Thyroid gland (tissue), 4 donors: ENCODE measurements at regions not wholly inside any gene's neighbourhood (a gene's known extent, or its start where the extent isn't known, plus 50 kb on each side); places are given as distances from the start of the nearest gene placed in this dataset.

Experiments
- CTCF ChIP-seq, 6 experiments: fragments of 200-600 bp in 3 of 6; fragments of 450-650 bp in 3 of 6; sonication (generic) in 3 of 6; IDR thresholded peaks; one replicate each; pipeline ENCODE4 v1.5.1; 2016 to 2019; ENCODE audit warnings: antibody characterized with exemption in 6 of 6, mild to moderate bottlenecking in 2 of 6, inconsistent platforms in 1 of 6, moderate library complexity in 1 of 6
- POLR2A ChIP-seq, 2 donors: fragments of 450-650 bp; IDR thresholded peaks; one replicate each; pipeline ENCODE4 v1.6.1; 2017; ENCODE audit warnings: antibody characterized with exemption in 2 of 2, mild to moderate bottlenecking in 2 of 2, moderate library complexity in 1 of 2

DNA sequence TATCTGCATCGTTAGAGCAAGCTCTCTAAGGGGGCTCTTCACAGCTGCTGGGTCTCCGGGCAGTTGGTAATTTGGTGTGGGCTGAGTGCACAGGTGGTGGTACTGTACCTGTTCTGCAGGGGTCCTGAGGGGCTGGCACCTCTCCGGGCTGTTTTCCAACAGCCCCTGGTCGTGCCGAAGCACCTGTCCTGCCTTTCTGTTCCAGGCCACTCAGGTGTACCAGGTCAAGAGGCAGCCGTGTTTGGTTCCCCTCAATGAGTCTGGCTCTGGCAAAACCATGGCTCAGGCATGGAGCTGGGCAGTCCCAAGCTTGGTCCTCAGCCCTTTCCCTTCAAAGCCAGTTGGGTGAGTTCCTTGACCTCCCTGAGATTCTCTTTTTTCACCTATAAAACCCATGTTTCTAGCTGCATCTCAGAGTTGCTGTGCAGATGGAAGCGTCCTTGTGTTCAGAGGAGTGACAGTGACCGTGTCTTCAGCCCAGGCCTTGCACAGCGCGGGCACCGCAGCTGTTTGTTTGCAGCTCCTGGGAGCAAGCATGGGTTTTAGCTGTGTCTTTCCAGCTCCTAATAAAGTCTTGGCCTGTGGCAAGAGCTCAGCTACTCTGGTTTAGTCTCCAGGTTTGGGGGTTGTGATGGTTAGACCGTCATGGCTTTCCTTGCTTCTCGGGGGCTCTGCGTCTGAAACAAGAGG lies 110.9 kb downstream of the GLI2 start:
- no peak for TF ChIP-seq CTCF (IDR thresholded peaks at IDR 0.05)
- TF ChIP-seq POLR2A (IDR thresholded peaks at IDR 0.05), result no peak
